G401.6 (cell line): ENCODE measurements at regions not wholly inside any gene's neighbourhood (a gene's known extent, or its start where the extent isn't known, plus 50 kb on each side); places are given as distances from the start of the nearest gene placed in this dataset.
"Not testable (repeated sequence)": the region's sequence is repeated elsewhere in the genome, so short reads cannot be mapped to it uniquely, and the experiment has no call there.

Experiments
- FAIRE-seq: peaks from 2 replicates; lab custom pipeline; 2012; peaks lifted over from hg19 to GRCh38; lab: Jason Lieb, UNC

DNA sequence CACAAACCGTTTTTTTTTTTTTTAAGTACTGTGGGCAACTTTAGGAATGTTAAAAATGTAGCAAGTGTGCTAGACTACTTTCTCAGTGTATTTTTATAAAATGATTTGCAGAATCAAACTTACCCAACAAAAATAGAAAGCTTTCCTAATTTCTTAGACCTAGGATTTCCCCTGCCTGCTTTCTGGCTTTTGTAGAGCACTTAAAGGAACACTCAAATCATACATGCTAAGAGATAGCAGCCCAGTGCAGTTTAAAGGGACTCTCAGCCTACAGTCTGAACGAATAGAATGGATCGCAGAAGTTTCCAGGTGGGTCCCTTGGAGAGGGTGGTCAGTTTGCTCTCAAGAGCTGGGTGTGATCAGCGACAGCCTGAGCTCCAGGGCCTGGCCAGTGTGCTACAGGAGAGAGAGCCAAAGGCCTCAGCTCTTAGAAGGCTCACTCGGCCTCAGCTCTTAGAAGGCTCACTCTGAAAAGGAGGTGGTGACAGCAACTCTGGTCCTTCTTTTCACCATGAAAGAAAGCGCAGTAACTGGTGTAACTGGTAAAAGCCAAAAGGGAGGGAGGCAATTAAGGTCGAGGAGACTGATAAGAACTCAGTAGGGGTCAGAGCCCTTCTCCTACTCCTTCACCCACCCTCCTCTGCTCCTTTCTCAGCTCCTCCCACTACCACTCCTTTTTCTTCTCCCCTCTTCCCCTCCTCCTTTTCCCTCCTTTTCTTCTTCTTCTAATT is 142.4 kb downstream of the ZFP64 start:
- peak; percentile 15 for FAIRE-seq

DNA sequence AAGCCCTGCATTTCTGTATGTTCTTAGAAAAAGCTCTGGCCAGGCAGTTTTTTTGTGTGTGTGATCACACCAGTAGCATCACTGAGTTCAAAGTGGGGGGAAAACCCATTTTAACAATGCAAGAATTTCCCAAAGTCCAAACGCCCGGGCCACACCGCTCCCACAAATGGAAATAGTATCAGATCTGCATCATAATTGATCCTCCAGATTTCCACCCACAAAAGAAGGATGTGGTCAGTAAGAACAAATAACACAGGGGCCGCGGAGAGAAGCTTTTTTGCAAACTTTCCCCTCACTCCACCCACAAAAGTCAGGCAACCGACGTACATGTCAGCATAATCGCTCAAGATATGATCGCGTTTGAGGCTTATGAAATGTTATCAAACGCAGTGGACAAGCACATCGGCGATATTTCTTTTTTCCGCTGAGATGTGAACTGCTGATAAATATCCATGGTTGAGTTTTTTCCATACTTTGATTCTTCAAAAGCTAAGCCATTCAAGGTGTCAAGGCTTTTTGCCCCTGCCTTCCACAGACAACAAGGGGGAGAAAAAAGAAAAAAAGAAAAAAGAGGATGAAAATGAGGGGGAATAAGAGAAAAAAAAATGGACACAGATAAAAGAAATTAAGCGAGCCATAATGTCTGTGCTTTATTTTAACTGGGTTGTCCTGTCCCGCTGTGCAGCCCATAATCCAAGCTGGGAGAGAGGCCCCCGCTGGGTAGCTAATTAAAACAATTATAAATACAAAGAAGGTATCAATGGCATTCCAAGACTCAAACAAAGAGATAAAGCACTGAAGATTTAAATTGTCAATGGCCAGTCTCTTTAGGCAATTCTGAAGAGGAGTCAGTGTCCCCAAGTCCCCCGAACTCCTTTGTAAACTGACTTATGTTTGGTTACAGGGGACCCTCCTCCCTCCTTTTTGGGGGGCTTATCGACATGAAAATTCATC is 143.5 kb downstream of the ZFP64 start:
- no peak for FAIRE-seq

DNA sequence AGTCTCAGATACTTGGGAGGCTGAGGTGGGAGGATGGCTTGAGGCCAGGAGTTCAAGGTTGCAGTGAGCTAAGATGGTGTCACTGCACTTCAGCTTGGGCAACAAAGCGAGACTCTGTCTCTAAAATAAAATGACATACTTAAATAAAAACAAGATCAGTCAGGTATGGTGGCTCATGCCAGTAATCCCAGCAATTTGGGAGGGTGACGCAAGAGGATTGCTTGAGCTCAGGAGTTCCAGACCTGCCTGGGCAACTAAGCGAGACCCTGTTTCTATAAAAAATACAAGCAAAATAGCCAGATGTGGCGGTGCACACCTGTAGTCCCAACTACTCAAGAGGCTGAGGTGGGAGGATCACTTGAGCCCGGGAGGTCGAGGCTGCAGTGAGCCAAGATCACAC is 149.6 kb downstream of the ZFP64 start:
- no peak for FAIRE-seq

DNA sequence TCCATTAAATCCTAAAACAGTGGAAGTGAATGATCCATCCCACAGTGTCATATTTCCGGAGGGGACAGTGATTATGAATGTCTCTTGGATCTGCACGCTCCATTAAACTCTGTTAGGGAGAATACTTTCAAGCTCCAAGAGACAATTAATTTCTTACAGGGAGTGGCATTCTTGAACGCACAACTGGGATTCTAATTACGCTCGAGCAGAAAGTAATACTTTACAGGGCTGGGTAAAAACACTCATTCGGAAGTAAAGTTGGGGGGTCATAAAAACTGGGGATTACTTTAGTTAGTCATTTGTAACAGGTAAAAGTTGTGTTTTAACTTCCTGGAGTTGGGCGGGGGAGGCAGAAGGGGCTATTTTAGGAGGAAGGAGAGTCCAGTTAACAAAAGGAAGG is 151.8 kb downstream of the ZFP64 start:
- FAIRE-seq = no peak

GRCh38 chr20:52038632-52039031 is 152.9 kb downstream of the ZFP64 start:
- FAIRE-seq = not testable (repeated sequence)

DNA sequence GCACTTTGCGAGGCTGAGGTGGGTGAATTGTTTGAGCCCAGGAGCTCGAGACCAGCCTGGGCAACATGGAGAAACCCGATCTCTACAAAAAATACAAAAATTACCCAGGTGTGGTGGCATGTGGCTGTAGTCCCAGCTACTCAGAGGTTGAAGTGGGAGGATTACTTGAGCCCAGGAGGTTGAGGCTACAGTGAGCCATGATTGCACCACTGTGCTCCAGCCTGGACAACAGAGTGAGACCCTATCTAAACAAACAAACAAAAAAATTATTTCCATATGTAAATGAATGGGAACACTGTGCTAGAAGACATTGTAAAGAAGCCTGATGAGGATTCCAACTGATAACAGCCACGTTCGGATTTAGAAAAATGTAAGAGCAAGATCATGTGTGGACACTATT is 154.2 kb downstream of the ZFP64 start:
- no peak for FAIRE-seq

DNA sequence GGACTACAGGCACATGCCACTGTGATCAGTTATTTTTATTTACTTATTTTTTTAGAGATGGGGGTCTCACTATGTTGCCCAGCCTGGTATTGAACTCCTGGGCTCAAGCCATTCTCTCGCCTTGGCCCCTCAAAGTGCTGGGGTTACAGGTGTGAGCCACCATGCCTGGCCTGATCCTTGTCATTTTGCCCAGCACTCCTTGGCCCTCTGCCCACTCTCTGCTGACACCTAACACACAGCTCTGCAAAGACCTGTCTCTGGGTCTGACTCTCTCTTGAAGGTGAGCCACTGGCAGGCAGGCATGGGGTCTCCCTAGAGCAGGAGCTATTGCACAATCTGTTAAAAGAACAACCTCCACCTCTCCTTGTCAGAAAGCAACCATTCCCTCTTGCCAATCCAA is 155.6 kb downstream of the ZFP64 start:
- no peak for FAIRE-seq

GRCh38 chr20:52035498-52035897 is 156.1 kb downstream of the ZFP64 start:
- no peak for FAIRE-seq

- FAIRE-seq = no peak
Observed at GRCh38 chr20:52034581-52034980, 157.0 kb downstream of the ZFP64 start.

- no peak for FAIRE-seq
Observed at GRCh38 chr20:52033313-52033712, 158.3 kb downstream of the ZFP64 start.

- not testable (repeated sequence) for FAIRE-seq
Observed at GRCh38 chr20:52032304-52032683, 159.3 kb downstream of the ZFP64 start.

DNA sequence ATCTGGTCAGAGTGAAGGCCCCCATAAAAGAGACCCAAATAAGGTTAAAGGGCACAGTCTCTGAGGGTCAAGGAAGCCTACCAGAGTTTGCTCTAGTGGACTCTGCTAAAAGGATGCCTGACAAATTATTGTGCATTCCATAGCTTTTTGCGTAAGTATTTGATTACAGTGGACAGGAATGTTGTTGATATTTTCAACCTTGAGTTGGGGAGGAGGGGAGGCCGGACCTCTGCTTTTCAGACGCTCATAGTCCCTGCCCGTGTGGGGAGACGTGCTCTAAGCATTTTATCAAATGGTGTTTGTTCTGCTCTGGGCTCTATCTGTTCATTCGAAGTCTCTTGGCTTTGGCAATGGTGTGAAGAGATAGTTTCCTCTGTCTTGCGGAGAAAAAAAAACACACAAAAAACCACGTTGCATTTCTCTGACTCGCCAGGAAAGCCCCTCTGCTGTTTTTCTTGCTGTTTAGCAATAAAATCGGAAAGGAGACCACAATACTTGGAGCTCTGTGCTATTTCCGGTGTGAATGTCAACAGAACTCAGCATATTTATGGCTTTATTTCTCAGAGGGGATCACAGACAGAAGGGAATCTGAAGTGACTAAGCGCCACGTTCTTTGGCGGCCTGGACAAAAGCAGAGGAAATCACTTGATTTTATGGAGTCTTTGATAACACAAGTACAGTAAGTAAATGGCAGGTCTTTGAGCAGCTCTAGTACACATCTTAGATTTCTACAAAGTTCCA is 159.8 kb downstream of the ZFP64 start:
- no peak for FAIRE-seq

DNA sequence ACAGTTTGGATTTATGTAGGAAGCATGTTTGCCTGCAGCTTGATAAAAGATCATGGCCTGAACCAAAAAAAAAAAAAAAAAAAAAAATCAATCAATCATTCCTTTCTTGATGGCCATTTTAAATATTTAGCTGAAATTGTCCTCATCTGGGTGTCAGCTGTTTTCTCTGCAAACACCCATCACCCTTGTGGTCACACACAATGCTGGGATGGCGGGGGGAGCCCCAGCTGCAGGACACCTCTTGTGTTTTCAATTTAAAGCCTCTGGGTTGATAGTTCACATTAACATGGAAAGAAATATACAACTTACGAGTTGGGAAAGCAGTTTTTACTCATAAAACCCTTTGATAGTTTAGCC is 160.4 kb downstream of the ZFP64 start:
- no peak for FAIRE-seq

GRCh38 chr20:52029129-52029528 is 162.4 kb downstream of the ZFP64 start:
- not testable (repeated sequence) for FAIRE-seq

DNA sequence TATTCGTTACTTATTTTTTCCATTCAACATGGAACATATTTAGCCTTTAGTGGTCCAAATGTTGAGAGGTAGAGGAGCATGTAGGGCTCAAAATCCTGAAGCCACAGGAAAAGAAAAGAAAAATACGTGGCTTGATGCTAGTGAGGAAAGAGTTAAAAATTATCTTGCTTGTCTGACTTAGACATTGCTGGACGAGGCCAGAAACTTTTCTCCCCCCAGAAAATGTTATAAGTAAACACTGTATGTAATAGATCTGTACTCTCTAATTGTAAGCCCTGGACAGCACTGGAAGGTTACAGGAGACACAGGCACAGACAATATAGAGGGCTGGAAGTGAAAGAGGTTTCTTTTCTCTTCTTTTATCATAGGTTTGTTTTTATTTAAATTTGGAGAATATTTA is 165.6 kb downstream of the ZFP64 start:
- FAIRE-seq = no peak

- no peak for FAIRE-seq
Observed at GRCh38 chr20:52019313-52019712, 172.3 kb downstream of the ZFP64 start.

DNA sequence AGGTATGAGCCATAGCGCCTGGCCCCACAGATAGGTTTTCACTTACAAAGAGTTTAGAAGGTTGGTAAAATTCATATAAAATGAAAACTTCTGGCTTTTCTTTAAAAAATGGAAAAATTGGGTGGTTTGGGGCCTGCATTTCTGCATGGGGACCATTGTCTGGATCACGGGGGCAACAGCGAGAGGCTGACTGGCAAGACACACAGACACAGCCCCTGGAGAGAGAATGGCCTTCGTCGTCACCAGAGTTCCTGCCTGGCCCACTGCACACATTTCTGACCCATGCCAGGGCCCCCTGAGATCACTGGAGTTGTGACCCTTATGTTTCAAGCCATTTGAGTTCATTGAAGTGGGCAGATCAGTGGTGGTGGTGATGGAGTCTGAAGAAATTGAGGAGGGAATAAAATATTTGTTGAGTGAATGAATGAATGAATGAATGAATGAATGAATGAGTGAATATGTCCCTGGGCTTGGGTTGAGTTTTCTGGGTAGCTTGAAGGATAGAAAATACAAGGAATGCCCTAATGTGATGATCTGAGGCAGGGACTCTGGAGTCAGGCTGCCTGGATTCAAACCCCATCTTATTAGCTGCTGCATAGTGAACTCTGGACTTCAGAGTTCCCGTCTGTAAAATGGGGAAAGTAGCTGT is 173.8 kb downstream of the ZFP64 start:
- FAIRE-seq = no peak

GRCh38 chr20:52016022-52016421 is 175.6 kb downstream of the ZFP64 start:
- FAIRE-seq = no peak

DNA sequence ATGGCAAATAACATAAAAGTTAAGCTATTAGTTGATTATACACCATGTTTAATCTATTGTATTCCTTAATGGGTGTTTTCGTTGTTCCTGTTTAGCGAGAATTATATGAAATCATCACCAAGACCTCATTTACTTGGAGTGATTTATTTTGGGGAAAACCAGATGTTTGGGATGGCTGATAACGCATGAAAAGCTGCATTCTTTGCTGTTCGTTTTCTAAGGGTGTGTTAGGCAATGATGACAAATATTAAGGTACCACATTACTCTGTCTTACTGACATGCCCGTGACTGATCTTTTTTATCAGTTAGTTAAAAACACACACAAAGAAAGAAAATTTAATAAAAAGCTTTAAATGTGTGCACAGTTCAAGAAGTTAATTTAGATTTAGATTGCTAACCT is 176.4 kb downstream of the ZFP64 start:
- FAIRE-seq = no peak

- FAIRE-seq = no peak
Observed at GRCh38 chr20:52012079-52012478, 179.5 kb downstream of the ZFP64 start.

- FAIRE-seq = peak; percentile 25
Observed at GRCh38 chr20:52011093-52011492, 180.5 kb downstream of the ZFP64 start.

DNA sequence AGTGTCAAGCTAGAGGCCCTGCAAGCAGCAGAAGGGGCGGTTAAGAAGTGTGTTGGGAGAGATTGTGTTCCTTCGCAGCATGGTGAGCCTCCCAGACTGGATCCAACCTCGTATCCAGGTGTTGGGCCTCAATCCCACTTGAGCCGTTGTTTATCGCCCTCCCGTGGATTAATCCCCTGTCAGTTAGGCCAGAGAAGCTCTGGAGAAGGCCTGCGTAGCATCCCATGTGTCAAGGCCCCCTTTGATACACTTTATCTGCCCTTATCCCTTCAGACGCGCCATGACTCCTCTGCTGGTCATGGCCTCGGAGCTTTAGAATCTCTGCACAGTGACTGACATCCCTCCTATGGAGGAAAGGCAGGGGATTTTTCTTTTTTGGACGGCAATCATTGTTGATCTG is 181.0 kb downstream of the ZFP64 start:
- FAIRE-seq = no peak
